ENCODE measurements at regions not wholly inside any gene's neighbourhood (a gene's known extent, or its start where the extent isn't known, plus 50 kb on each side); places are given as distances from the start of the nearest gene placed in this dataset.

DNA sequence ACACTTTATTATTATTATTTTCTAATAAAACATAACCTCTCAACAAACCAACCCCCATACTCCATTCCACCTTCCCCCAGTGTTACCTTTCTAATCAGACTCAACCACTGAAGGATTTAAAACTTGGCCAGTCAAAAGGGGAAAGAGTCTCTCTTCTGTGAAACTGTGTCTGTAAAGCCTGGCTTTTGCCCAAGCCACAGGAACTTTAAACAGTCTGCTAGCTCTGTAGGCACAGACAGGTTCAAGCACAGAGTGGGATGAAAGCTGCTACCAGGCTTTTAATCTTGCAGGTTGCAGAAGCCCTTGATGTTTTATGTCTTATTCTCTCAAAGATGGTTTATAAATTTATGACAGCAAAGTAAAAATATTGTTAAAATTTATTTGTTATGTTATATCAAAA lies 585.7 kb downstream of the TENT5A start:
- TF ChIP-seq, protein P1, sequence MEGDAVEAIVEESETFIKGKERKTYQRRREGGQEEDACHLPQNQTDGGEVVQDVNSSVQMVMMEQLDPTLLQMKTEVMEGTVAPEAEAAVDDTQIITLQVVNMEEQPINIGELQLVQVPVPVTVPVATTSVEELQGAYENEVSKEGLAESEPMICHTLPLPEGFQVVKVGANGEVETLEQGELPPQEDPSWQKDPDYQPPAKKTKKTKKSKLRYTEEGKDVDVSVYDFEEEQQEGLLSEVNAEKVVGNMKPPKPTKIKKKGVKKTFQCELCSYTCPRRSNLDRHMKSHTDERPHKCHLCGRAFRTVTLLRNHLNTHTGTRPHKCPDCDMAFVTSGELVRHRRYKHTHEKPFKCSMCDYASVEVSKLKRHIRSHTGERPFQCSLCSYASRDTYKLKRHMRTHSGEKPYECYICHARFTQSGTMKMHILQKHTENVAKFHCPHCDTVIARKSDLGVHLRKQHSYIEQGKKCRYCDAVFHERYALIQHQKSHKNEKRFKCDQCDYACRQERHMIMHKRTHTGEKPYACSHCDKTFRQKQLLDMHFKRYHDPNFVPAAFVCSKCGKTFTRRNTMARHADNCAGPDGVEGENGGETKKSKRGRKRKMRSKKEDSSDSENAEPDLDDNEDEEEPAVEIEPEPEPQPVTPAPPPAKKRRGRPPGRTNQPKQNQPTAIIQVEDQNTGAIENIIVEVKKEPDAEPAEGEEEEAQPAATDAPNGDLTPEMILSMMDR (IDR thresholded peaks at IDR 0.05), result no peak
- TF ChIP-seq ZBTB21 (CRISPR knock-in tag; IDR thresholded peaks at IDR 0.05; ENCODE audit: borderline replicate concordance) (no peak), NFATC4 (CRISPR knock-in tag; IDR thresholded peaks at IDR 0.05) (no peak), E2F4 (CRISPR knock-in tag; IDR thresholded peaks at IDR 0.05; ENCODE audit: borderline replicate concordance, low read depth) (no peak), MAX (CRISPR knock-in tag; IDR thresholded peaks at IDR 0.05) (no peak)

Measured in WTC11 (cell line).